ENCODE measurements at regions not wholly inside any gene's neighbourhood (a gene's known extent, or its start where the extent isn't known, plus 50 kb on each side); places are given as distances from the start of the nearest gene placed in this dataset.

DNA sequence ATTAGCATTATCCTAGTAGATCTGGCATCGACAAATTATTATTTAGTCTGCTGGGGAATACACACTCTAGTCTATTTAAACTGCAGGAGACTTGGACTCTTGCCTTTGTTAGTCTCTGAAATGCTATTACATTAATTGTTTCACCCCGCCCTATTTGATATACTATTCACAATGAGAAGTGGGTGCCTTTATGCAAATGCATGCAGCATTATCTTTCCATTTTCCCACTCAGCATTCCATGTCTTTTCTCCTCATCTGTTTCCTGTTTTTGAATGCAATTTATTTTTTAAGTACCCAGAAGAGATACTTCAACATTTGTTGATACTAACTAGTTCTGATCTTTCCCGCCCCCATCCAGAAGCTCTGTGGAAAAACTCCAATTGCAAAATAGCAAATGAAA is 395.3 kb upstream of the NXPH2 start:
- TF ChIP-seq POLR2A (IDR thresholded peaks at IDR 0.05; ENCODE audit: extremely low read depth, insufficient read length) (no peak), MYC (IDR thresholded peaks at IDR 0.05; ENCODE audit: low read depth, low read length) (no peak)
- TF ChIP-seq, protein P1, sequence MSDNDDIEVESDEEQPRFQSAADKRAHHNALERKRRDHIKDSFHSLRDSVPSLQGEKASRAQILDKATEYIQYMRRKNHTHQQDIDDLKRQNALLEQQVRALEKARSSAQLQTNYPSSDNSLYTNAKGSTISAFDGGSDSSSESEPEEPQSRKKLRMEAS (IDR thresholded peaks at IDR 0.05; ENCODE audit: low read depth, low read length) = no peak
- TF ChIP-seq, protein P2, sequence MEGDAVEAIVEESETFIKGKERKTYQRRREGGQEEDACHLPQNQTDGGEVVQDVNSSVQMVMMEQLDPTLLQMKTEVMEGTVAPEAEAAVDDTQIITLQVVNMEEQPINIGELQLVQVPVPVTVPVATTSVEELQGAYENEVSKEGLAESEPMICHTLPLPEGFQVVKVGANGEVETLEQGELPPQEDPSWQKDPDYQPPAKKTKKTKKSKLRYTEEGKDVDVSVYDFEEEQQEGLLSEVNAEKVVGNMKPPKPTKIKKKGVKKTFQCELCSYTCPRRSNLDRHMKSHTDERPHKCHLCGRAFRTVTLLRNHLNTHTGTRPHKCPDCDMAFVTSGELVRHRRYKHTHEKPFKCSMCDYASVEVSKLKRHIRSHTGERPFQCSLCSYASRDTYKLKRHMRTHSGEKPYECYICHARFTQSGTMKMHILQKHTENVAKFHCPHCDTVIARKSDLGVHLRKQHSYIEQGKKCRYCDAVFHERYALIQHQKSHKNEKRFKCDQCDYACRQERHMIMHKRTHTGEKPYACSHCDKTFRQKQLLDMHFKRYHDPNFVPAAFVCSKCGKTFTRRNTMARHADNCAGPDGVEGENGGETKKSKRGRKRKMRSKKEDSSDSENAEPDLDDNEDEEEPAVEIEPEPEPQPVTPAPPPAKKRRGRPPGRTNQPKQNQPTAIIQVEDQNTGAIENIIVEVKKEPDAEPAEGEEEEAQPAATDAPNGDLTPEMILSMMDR (IDR thresholded peaks at IDR 0.05; ENCODE audit: low read depth, low read length) = no peak

DNA sequence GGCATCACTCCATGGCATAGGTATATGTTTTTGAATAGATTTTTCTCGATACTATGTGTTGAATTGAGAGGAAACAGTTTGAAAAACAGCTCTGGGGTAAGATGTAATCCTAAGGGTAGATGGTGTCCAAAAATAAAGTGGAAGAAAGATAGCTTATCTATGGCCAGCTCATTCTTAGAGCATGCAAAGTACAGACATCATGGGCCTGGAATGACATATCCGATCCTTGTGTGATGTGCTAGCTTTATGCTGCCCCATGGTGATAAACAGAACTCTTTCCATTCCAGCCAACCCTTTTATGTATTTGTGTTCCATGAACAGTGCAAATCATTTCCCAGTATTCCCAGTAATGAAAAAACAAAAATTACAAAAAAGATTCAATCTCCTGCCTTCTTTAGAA is 390.2 kb upstream of the NXPH2 start:
- H3K4me3 ChIP-seq (ENCODE audit: low read depth, low read length) = no peak overlapping the region
- DNase-seq (ENCODE audit: low read depth) = no peak
- TF ChIP-seq MYC (IDR thresholded peaks at IDR 0.05; ENCODE audit: low read depth, low read length) = no peak
- no peak for TF ChIP-seq POLR2A (IDR thresholded peaks at IDR 0.05; ENCODE audit: extremely low read depth, insufficient read length)
- TF ChIP-seq, protein P1 (IDR thresholded peaks at IDR 0.05; ENCODE audit: low read depth, low read length) = no peak
- TF ChIP-seq, protein P2 (IDR thresholded peaks at IDR 0.05; ENCODE audit: low read depth, low read length) = no peak

More for the DNA sequence above, 395.3 kb upstream of the NXPH2 start:
- no peak for DNase-seq (ENCODE audit: low read depth)
- H3K4me3 ChIP-seq (ENCODE audit: low read depth, low read length) = no peak overlapping the region

DNA sequence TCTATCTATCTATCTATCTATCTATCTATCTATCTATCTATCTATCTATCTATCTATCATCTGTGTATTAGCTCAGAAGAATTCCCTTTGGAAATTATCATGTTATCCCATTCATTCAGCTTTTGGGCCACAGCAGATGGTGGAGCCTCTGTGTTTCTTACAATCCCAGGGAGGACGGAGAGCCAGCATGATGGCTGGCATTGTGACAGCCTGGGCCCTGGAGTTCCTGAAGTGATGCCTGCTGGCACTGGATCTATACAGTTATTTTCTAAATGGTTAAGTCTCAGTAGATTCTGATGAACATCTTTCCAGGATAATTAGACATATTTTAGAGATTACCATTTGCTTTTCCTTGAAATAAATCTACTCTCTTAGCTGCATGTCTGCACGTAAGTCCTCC is 385.4 kb upstream of the NXPH2 start:
- H3K4me3 ChIP-seq (ENCODE audit: low read depth, low read length) = no peak overlapping the region
- DNase-seq (ENCODE audit: low read depth) = no peak
- no peak for TF ChIP-seq POLR2A (IDR thresholded peaks at IDR 0.05; ENCODE audit: extremely low read depth, insufficient read length)
- no peak for TF ChIP-seq MYC (IDR thresholded peaks at IDR 0.05; ENCODE audit: low read depth, low read length)
- TF ChIP-seq, protein P1 (IDR thresholded peaks at IDR 0.05; ENCODE audit: low read depth, low read length) = no peak
- TF ChIP-seq, protein P2 (IDR thresholded peaks at IDR 0.05; ENCODE audit: low read depth, low read length) = no peak

DNA sequence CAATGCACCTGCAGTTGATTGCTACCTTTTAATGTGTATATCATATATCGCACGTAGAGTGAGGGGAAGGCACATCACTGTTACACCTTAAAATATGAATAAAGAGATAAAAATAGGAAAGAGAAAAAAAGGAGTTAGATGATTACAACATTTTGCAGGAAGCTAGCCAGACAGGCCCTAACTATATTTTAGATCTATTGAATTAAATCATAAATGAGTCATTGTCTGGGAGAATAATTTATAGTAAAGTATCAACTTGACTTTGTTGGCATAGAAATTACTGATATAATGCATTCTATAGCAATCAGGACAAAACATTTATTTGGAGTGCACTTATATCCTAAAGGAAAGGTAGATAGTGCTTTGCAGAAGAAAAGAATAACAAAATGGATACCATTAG is 384.9 kb upstream of the NXPH2 start:
- TF ChIP-seq POLR2A (IDR thresholded peaks at IDR 0.05; ENCODE audit: extremely low read depth, insufficient read length) (no peak), MYC (IDR thresholded peaks at IDR 0.05; ENCODE audit: low read depth, low read length) (no peak)
- TF ChIP-seq, protein P2 (IDR thresholded peaks at IDR 0.05; ENCODE audit: low read depth, low read length) = no peak
- TF ChIP-seq, protein P1 (IDR thresholded peaks at IDR 0.05; ENCODE audit: low read depth, low read length) = no peak
- DNase-seq (ENCODE audit: low read depth) = no peak
- no peak overlapping the region for H3K4me3 ChIP-seq (ENCODE audit: low read depth, low read length)

DNA sequence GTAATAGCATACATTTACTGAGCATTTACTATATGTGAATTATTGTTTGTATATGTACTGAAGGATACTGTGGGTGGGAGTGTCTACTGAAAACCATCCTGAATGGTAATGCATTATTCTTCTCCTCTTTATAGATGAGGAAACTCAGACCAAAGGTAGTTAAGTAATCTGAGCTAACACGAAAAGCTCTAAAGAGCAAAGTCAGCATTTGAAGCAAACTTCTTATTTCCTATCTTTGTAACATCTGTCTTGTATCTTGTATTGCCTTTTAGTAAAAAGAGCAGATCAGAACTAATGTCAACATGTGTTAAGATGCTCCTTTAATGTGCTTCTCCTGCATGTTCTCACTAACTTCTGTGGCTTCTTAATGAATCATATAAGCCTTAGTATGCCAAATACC is 382.8 kb upstream of the NXPH2 start:
- no peak overlapping the region for H3K4me3 ChIP-seq (ENCODE audit: low read depth, low read length)
- DNase-seq (ENCODE audit: low read depth) = no peak
- TF ChIP-seq POLR2A (IDR thresholded peaks at IDR 0.05; ENCODE audit: extremely low read depth, insufficient read length) (no peak), MYC (IDR thresholded peaks at IDR 0.05; ENCODE audit: low read depth, low read length) (no peak)
- TF ChIP-seq, protein P1 (IDR thresholded peaks at IDR 0.05; ENCODE audit: low read depth, low read length) = no peak
- TF ChIP-seq, protein P2 (IDR thresholded peaks at IDR 0.05; ENCODE audit: low read depth, low read length) = no peak

DNA sequence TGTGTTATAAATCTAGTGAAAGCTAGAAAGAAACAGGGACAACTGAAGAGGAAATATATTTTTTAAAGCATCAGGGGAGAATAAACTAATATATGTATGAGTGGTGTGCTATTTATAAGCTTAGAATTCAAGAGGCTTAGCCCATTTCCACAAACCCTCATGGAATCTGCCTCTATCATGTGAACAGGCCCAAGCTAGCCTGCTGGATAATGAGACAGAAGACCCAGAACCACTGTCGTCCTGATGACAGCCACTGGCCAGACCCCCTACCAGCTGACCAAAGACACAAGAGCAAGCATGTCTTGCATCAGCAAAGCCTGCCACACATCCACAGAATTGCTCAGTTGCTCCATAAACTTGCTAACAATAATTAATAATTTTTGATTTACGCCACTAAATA is 382.3 kb upstream of the NXPH2 start:
- TF ChIP-seq POLR2A (IDR thresholded peaks at IDR 0.05; ENCODE audit: extremely low read depth, insufficient read length) (no peak), MYC (IDR thresholded peaks at IDR 0.05; ENCODE audit: low read depth, low read length) (no peak)
- TF ChIP-seq, protein P2 (IDR thresholded peaks at IDR 0.05; ENCODE audit: low read depth, low read length) = no peak
- H3K4me3 ChIP-seq (ENCODE audit: low read depth, low read length) = no peak overlapping the region
- DNase-seq (ENCODE audit: low read depth) = no peak

Measured in NB4 (cell line).